ENCODE measurements at regions not wholly inside any gene's neighbourhood (a gene's known extent, or its start where the extent isn't known, plus 50 kb on each side); places are given as distances from the start of the nearest gene placed in this dataset.

- no peak overlapping the region for H3K9ac ChIP-seq
- no peak overlapping the region for H2AFZ ChIP-seq (ENCODE audit: low read depth)
- H3K9me2 ChIP-seq = no peaks in the 10 kb centered on the region
- no peaks in the 10 kb centered on the region for H3F3A ChIP-seq (replicated peaks; ENCODE audit: insufficient read depth)
- no peaks in the 10 kb centered on the region for H3K9me3 ChIP-seq
- ChIA-PET POLR2A (no interaction called here), CTCF (no interaction called here)
- no peaks in the 10 kb centered on the region for H4K20me1 ChIP-seq (ENCODE audit: insufficient read depth)
- H3K4me1 ChIP-seq (ENCODE audit: control insufficient read depth in 1 of 2, insufficient read depth in 2 of 2, low read depth in 1 of 2, low read length in 1 of 2) = no peaks in the 10 kb centered on the region
- H3K27ac ChIP-seq (ENCODE audit: low read depth in 2 of 2, low read length in 1 of 2) = no peak overlapping the region
- TF ChIP-seq FOXJ3 (CRISPR knock-in tag; IDR thresholded peaks at IDR 0.05) (no peak), POLR2AphosphoS5 (IDR thresholded peaks at IDR 0.05; ENCODE audit: low read depth, low read length) (no peak), FOSL2 (IDR thresholded peaks at IDR 0.05; ENCODE audit: borderline replicate concordance, low read depth) (no peak), SMC3 (IDR thresholded peaks at IDR 0.05; ENCODE audit: low read depth, low read length) (no peak)
- no peak overlapping the region for H3K4me3 ChIP-seq (ENCODE audit: low read depth in 2 of 2, low read length in 1 of 2)
- DNase-seq = no peak
- no peaks in the 10 kb centered on the region for H3K27me3 ChIP-seq (ENCODE audit: insufficient read depth)
- 53% methylated on average over 2 of the region's 2 CpGs for WGBS (ENCODE audit: low lambda C conversion rate)
- H3K36me3 ChIP-seq (replicated peaks in 1 of 2; ENCODE audit: control insufficient read depth in 1 of 2, insufficient read depth in 2 of 2, low read length in 1 of 2) = no peaks in the 10 kb centered on the region
- H3K4me2 ChIP-seq = no peak overlapping the region
- H3K79me2 ChIP-seq (ENCODE audit: insufficient read depth) = no peaks in the 10 kb centered on the region
Measured at GRCh38 chr6:114659513-114659912, 316.7 kb upstream of the HS3ST5 start.

DNA sequence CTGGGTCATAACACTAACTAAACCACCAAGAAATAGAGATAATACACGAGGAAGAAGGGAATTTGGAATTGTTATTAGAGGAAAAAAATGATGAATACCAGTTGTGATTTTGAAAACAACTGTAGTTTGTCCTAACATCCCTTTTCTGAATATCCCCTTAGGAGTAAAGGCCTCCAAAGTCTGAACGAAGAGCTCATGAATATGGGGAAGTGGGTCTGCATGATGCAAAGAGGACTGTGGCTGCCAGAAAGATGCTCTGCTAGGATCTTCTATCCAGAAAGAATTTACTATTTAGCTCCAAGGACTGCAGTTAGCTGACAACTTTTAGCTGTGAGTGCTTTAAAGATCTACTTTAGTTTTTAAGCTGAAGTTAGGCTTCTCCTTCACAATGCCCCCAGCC, 308.8 kb upstream of the HS3ST5 start:
- H3K4me3 ChIP-seq (ENCODE audit: low read depth in 2 of 2, low read length in 1 of 2) = no peak overlapping the region
- CTCF ChIA-PET = no interaction called here
- H3K27me3 ChIP-seq (ENCODE audit: insufficient read depth) = no peaks in the 10 kb centered on the region
- 11% methylated on average over 2 of the region's 2 CpGs for WGBS (ENCODE audit: low lambda C conversion rate)
- H3K9me2 ChIP-seq = no peaks in the 10 kb centered on the region
- no peaks in the 10 kb centered on the region for H3F3A ChIP-seq (replicated peaks; ENCODE audit: insufficient read depth)
- no peak for DNase-seq
- H2AFZ ChIP-seq (ENCODE audit: low read depth) = no peak overlapping the region
- no peak overlapping the region for H3K27ac ChIP-seq (ENCODE audit: low read depth in 2 of 2, low read length in 1 of 2)
- H4K20me1 ChIP-seq (ENCODE audit: insufficient read depth) = no peaks in the 10 kb centered on the region
- H3K79me2 ChIP-seq (ENCODE audit: insufficient read depth) = no peaks in the 10 kb centered on the region
- H3K9ac ChIP-seq = no peak overlapping the region
- no peak for TF ChIP-seq YY1 (IDR thresholded peaks at IDR 0.05; ENCODE audit: low read depth)
- TF ChIP-seq TCF12 (IDR thresholded peaks at IDR 0.05) = no peak
- no peak for TF ChIP-seq ELF1 (IDR thresholded peaks at IDR 0.05)
- no peak for TF ChIP-seq RXRA (IDR thresholded peaks at IDR 0.05; ENCODE audit: borderline replicate concordance, low read depth)
- no peak for TF ChIP-seq JUND (IDR thresholded peaks at IDR 0.05)
- TF ChIP-seq MAX (IDR thresholded peaks at IDR 0.05; ENCODE audit: low read depth) = no peak
- TF ChIP-seq ZBTB33 (IDR thresholded peaks at IDR 0.05; ENCODE audit: borderline replicate concordance, low read depth) = no peak
- no peak for TF ChIP-seq POLR2AphosphoS5 (IDR thresholded peaks at IDR 0.05; ENCODE audit: low read depth, low read length)
- TF ChIP-seq, protein P1, sequence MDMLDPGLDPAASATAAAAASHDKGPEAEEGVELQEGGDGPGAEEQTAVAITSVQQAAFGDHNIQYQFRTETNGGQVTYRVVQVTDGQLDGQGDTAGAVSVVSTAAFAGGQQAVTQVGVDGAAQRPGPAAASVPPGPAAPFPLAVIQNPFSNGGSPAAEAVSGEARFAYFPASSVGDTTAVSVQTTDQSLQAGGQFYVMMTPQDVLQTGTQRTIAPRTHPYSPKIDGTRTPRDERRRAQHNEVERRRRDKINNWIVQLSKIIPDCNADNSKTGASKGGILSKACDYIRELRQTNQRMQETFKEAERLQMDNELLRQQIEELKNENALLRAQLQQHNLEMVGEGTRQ (IDR thresholded peaks at IDR 0.05; ENCODE audit: borderline replicate concordance, low read depth, low read length) = no peak
- no peak for TF ChIP-seq FOXM1 (IDR thresholded peaks at IDR 0.05; ENCODE audit: low read depth)
- no peak for TF ChIP-seq USF1 (IDR thresholded peaks at IDR 0.05; ENCODE audit: borderline replicate concordance, low read depth)
- no peak for TF ChIP-seq CHD2 (IDR thresholded peaks at IDR 0.05; ENCODE audit: low read length, partially characterized antibody)
- TF ChIP-seq EZH2phosphoT487 (IDR thresholded peaks at IDR 0.05; ENCODE audit: borderline replicate concordance, low read depth) = no peak
- no peak for TF ChIP-seq SMC3 (IDR thresholded peaks at IDR 0.05; ENCODE audit: low read depth, low read length)
- POLR2A ChIA-PET = no interaction called here
- no peaks in the 10 kb centered on the region for H3K36me3 ChIP-seq (replicated peaks in 1 of 2; ENCODE audit: control insufficient read depth in 1 of 2, insufficient read depth in 2 of 2, low read length in 1 of 2)
- H3K4me2 ChIP-seq = no peak overlapping the region
- no peaks in the 10 kb centered on the region for H3K9me3 ChIP-seq
- no peaks in the 10 kb centered on the region for H3K4me1 ChIP-seq (ENCODE audit: control insufficient read depth in 1 of 2, insufficient read depth in 2 of 2, low read depth in 1 of 2, low read length in 1 of 2)

Measured in SK-N-SH (cell line).